Transverse colon (tissue), 4 donors: ENCODE measurements at regions not wholly inside any gene's neighbourhood (a gene's known extent, or its start where the extent isn't known, plus 50 kb on each side); places are given as distances from the start of the nearest gene placed in this dataset.

Source experiments
- CTCF ChIP-seq, 5 experiments: fragments of 200-600 bp in 3 of 5; fragments of 450-650 bp in 2 of 5; sonication (generic) in 3 of 5; IDR thresholded peaks; 1 replicate in 2 of 5; 2 replicates in 3 of 5; pipeline ENCODE4 v1.5.1; 2016 to 2017; ENCODE audit warnings: antibody characterized with exemption in 5 of 5, inconsistent platforms in 3 of 5, mild to moderate bottlenecking in 2 of 5, moderate library complexity in 1 of 5
- EP300 ChIP-seq: sonication (generic); formaldehyde crosslinking; IDR thresholded peaks from one replicate; pipeline ENCODE4 v1.6.1; 2017; ENCODE audit warnings: antibody characterized with exemption, low read depth
- POLR2AphosphoS5 ChIP-seq, 3 donors: sonication (generic); formaldehyde crosslinking; IDR thresholded peaks; one replicate each; pipeline ENCODE4 v1.6.1; 2016; ENCODE audit warnings: antibody characterized with exemption in 3 of 3

DNA sequence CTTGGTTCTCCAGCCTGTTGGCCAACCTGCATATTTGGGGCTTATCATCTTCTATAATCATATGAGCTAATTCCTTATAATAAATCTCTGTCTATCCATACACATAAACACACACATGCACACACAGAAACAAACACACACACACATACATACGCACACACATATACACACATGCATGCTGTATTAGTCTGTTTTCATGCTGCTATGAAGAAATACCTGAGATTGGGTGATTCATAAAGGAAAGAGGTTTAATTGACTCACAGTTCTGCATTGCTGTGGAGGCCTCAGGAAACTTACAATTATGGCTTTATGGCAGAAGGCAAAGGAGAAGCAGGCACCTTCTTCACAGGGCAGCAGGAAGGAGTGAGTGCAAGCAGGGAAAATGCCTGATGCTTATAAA lies 707.4 kb upstream of the CDH2 start:
- TF ChIP-seq CTCF (IDR thresholded peaks at IDR 0.05) (no peak), EP300 (no peak), POLR2AphosphoS5 (IDR thresholded peaks at IDR 0.05) (no peak)
